HG02678 (cell line): ENCODE measurements at regions not wholly inside any gene's neighbourhood (a gene's known extent, or its start where the extent isn't known, plus 50 kb on each side); places are given as distances from the start of the nearest gene placed in this dataset.
"Not testable (repeated sequence)": the region's sequence is repeated elsewhere in the genome, so short reads cannot be mapped to it uniquely, and the experiment has no call there.

Experiments
- ATAC-seq: cut with Tn5 transposase; IDR thresholded peaks from one replicate; pipeline ENCODE4 v1.9.1; 2021; ENCODE audit warnings: mild to moderate bottlenecking, moderate library complexity; ENCODE audit not compliant: unreplicated experiment

- ATAC-seq = no peak
Observed at GRCh38 chr12:124675881-124676713, 108.7 kb upstream of the NCOR2 start.

GRCh38 chr12:124674937-124675336 is 107.5 kb upstream of the NCOR2 start:
- ATAC-seq = no peak

- ATAC-seq = no peak
Observed at GRCh38 chr12:124673801-124674617, 106.6 kb upstream of the NCOR2 start.

GRCh38 chr12:124669271-124669721 is 101.9 kb upstream of the NCOR2 start:
- not testable (repeated sequence) for ATAC-seq

- no peak for ATAC-seq
Observed at GRCh38 chr12:124668602-124669001, 101.2 kb upstream of the NCOR2 start.

GRCh38 chr12:124667506-124668326 is 100.3 kb upstream of the NCOR2 start:
- ATAC-seq = no peak

- ATAC-seq = no peak
Observed at GRCh38 chr12:124666722-124667259, 99.4 kb upstream of the NCOR2 start.

- no peak for ATAC-seq
Observed at GRCh38 chr12:124665511-124665910, 98.1 kb upstream of the NCOR2 start.

GRCh38 chr12:124664395-124665111 is 97.1 kb upstream of the NCOR2 start:
- ATAC-seq = no peak

GRCh38 chr12:124663771-124664366 is 96.5 kb upstream of the NCOR2 start:
- ATAC-seq = no peak

GRCh38 chr12:124663206-124663605 is 95.8 kb upstream of the NCOR2 start:
- ATAC-seq = no peak

- no peak for ATAC-seq
Observed at GRCh38 chr12:124661341-124661740, 93.9 kb upstream of the NCOR2 start.

GRCh38 chr12:124660851-124661250 is 93.4 kb upstream of the NCOR2 start:
- ATAC-seq = no peak

- no peak for ATAC-seq
Observed at GRCh38 chr12:124658806-124659402, 91.5 kb upstream of the NCOR2 start.

GRCh38 chr12:124658302-124658701 is 90.9 kb upstream of the NCOR2 start:
- ATAC-seq = no peak

- no peak for ATAC-seq
Observed at GRCh38 chr12:124656947-124657434, 89.6 kb upstream of the NCOR2 start.

GRCh38 chr12:124655698-124656516 is 88.5 kb upstream of the NCOR2 start:
- ATAC-seq = no peak

GRCh38 chr12:124655048-124655697 is 87.8 kb upstream of the NCOR2 start:
- no peak for ATAC-seq
